Astrocyte (in vitro differentiated cells and primary cell): ENCODE measurements at regions not wholly inside any gene's neighbourhood (a gene's known extent, or its start where the extent isn't known, plus 50 kb on each side); places are given as distances from the start of the nearest gene placed in this dataset.

ENCODE experiments used
- DNase-seq: peaks from one replicate; pipeline ENCODE4 v3.0.0-alpha.2; 2010; ENCODE audit warnings: low read depth
- FAIRE-seq: peaks from 2 replicates; lab custom pipeline; 2011; peaks lifted over from hg19 to GRCh38; lab: Jason Lieb, UNC
- H2AFZ ChIP-seq: 2 replicates; pipeline ENCODE4 v1.6.0; 2012; ENCODE audit warnings: low read depth, low read length, inconsistent platforms
- H3K27ac ChIP-seq: 2 replicates; pipeline ENCODE4 v1.5.1; 2011; ENCODE audit warnings: low read depth, low read length, inconsistent platforms
- H3K27me3 ChIP-seq: 2 replicates; pipeline ENCODE4 v1.6.0; 2011; ENCODE audit warnings: low read length, inconsistent platforms; ENCODE audit not compliant: insufficient read depth
- H3K36me3 ChIP-seq: 2 replicates; pipeline ENCODE4 v1.5.1; 2011; ENCODE audit warnings: low read length, inconsistent platforms; ENCODE audit not compliant: insufficient read depth
- H3K4me1 ChIP-seq: 2 replicates; pipeline ENCODE4 v1.5.1; 2011; ENCODE audit warnings: low read length, inconsistent platforms; ENCODE audit not compliant: insufficient read depth
- H3K4me2 ChIP-seq: 2 replicates; pipeline ENCODE4 v1.6.0; 2012; ENCODE audit warnings: low read length, inconsistent platforms
- H3K4me3 ChIP-seq: 2 replicates; pipeline ENCODE4 v1.5.1; 2011; ENCODE audit warnings: low read depth, mild to moderate bottlenecking, low read length, inconsistent platforms; ENCODE audit not compliant: insufficient read depth
- H3K79me2 ChIP-seq: 2 replicates; pipeline ENCODE4 v1.6.0; 2012; ENCODE audit warnings: mild to moderate bottlenecking, low read length, inconsistent platforms; ENCODE audit not compliant: insufficient read depth
- H3K9ac ChIP-seq: 2 replicates; pipeline ENCODE4 v1.6.0; 2012; ENCODE audit warnings: mild to moderate bottlenecking, low read length, inconsistent platforms
- H3K9me3 ChIP-seq: 2 replicates; pipeline ENCODE4 v1.5.1; 2012; ENCODE audit warnings: low read depth, mild to moderate bottlenecking, low read length, inconsistent platforms; ENCODE audit not compliant: insufficient read depth
- H4K20me1 ChIP-seq: 2 replicates; pipeline ENCODE4 v1.6.0; 2012; ENCODE audit warnings: low read length, inconsistent platforms; ENCODE audit not compliant: insufficient read depth
- H3K27ac Mint-ChIP-seq: one replicate; pipeline ENCODE4 v1.8.0; 2021; ENCODE audit warnings: mild to moderate bottlenecking, mixed read lengths; ENCODE audit not compliant: unreplicated experiment
- H3K27me3 Mint-ChIP-seq: one replicate; pipeline ENCODE4 v1.8.0; 2021; ENCODE audit warnings: low read depth, mixed read lengths; ENCODE audit not compliant: unreplicated experiment
- H3K36me3 Mint-ChIP-seq: one replicate; pipeline ENCODE4 v1.8.0; 2021; ENCODE audit warnings: low read depth, mixed read lengths; ENCODE audit not compliant: unreplicated experiment
- H3K4me1 Mint-ChIP-seq: one replicate; pipeline ENCODE4 v1.8.0; 2021; ENCODE audit warnings: low read depth, mixed read lengths; ENCODE audit not compliant: unreplicated experiment
- H3K4me3 Mint-ChIP-seq: one replicate; pipeline ENCODE4 v1.8.0; 2021; ENCODE audit warnings: mild to moderate bottlenecking, moderate library complexity, mixed read lengths; ENCODE audit not compliant: unreplicated experiment
- H3K9me3 Mint-ChIP-seq: one replicate; pipeline ENCODE4 v1.8.0; 2021; ENCODE audit warnings: mild to moderate bottlenecking, mixed read lengths; ENCODE audit not compliant: unreplicated experiment
- CTCF ChIP-seq: IDR thresholded peaks from 2 replicates; pipeline ENCODE4 v1.5.1; 2011; ENCODE audit warnings: low read depth, mild to moderate bottlenecking, inconsistent platforms, low read length, moderate library complexity; ENCODE audit not compliant: insufficient read depth
- EZH2 ChIP-seq: IDR thresholded peaks from 2 replicates; pipeline ENCODE4 v1.6.1; 2012; ENCODE audit warnings: mild to moderate bottlenecking, low read length, inconsistent platforms; ENCODE audit not compliant: insufficient read depth

- H3K4me1 ChIP-seq, result no peaks in the 10 kb centered on the region
- H3K4me3 Mint-ChIP-seq, result no peak overlapping the region
- H4K20me1 ChIP-seq, result no peaks in the 10 kb centered on the region
- peaks cover 3% of the 10 kb centered on the region for H3K9me3 ChIP-seq
- no peak overlapping the region for H3K4me2 ChIP-seq
- no peaks in the 10 kb centered on the region for H3K79me2 ChIP-seq
- FAIRE-seq (no peak), DNase-seq (no peak)
- TF ChIP-seq EZH2, result no peak
- TF ChIP-seq CTCF, result no peak
- no peak overlapping the region for H3K4me3 ChIP-seq
- H3K27ac ChIP-seq, result no peak overlapping the region
- no peaks in the 10 kb centered on the region for H3K36me3 ChIP-seq
- no peak overlapping the region for H3K9ac ChIP-seq
- no peak overlapping the region for H3K27ac Mint-ChIP-seq
- H3K9me3 Mint-ChIP-seq, result peaks cover 2% of the 10 kb centered on the region
- no peaks in the 10 kb centered on the region for H3K4me1 Mint-ChIP-seq
- no peaks in the 10 kb centered on the region for H3K27me3 ChIP-seq
- H3K36me3 Mint-ChIP-seq, result no peaks in the 10 kb centered on the region
- peaks cover 7% of the 10 kb centered on the region for H3K27me3 Mint-ChIP-seq
- no peak overlapping the region for H2AFZ ChIP-seq
Observed at GRCh38 chr15:96792216-96792615, 461.7 kb downstream of the NR2F2 start.

GRCh38 chr15:96796841-96797240 is 466.3 kb downstream of the NR2F2 start:
- DNase-seq (no peak), FAIRE-seq (no peak)
- H3K9ac ChIP-seq, result no peak overlapping the region
- H3K9me3 Mint-ChIP-seq, result peaks cover 2% of the 10 kb centered on the region
- H3K9me3 ChIP-seq, result peaks cover 3% of the 10 kb centered on the region
- H3K27ac Mint-ChIP-seq, result no peak overlapping the region
- no peaks in the 10 kb centered on the region for H3K27me3 ChIP-seq
- H3K36me3 ChIP-seq, result no peaks in the 10 kb centered on the region
- H3K4me3 Mint-ChIP-seq, result no peak overlapping the region
- H3K27me3 Mint-ChIP-seq, result peaks cover 10% of the 10 kb centered on the region
- no peaks in the 10 kb centered on the region for H4K20me1 ChIP-seq
- no peaks in the 10 kb centered on the region for H3K4me1 Mint-ChIP-seq
- no peak overlapping the region for H2AFZ ChIP-seq
- TF ChIP-seq CTCF (no peak), EZH2 (no peak)
- H3K79me2 ChIP-seq, result no peaks in the 10 kb centered on the region
- no peak overlapping the region for H3K4me3 ChIP-seq
- H3K36me3 Mint-ChIP-seq, result no peaks in the 10 kb centered on the region
- no peaks in the 10 kb centered on the region for H3K4me1 ChIP-seq
- no peak overlapping the region for H3K27ac ChIP-seq
- H3K4me2 ChIP-seq, result no peak overlapping the region

DNA sequence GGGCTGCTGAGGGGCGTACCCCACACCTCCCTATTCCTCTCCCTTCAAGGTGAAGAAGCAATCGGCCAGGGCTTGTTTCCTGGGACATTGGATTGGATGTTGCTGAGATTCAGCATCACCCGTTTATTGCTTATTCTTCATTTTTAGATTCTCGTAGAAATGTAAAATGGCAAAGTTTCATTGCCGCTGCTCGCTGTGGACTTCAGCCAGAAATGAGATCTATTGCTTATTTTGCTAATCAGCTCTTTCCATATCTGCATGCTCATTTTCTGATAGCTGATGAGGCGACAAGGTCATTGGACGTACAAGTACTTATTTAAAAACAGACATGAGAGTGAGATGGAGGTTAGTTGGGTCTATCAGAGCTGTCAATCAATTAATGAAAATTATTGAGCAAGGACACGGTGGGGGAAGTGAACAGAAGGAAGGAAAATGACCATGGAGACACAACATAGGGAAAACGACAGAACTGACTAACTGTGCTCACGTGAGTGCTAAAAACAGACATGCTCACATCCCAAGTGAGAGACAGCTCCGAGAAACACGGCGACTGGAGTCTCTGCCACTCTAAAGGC is 471.2 kb downstream of the NR2F2 start:
- H3K4me3 ChIP-seq, result no peak overlapping the region
- H3K27me3 ChIP-seq, result no peaks in the 10 kb centered on the region
- no peak overlapping the region for H2AFZ ChIP-seq
- no peaks in the 10 kb centered on the region for H3K36me3 Mint-ChIP-seq
- no peak for FAIRE-seq
- no peaks in the 10 kb centered on the region for H3K4me1 ChIP-seq
- H3K9me3 ChIP-seq, result peaks cover 2% of the 10 kb centered on the region
- H3K27ac ChIP-seq, result no peak overlapping the region
- H3K4me2 ChIP-seq, result no peak overlapping the region
- H4K20me1 ChIP-seq, result no peaks in the 10 kb centered on the region
- no peaks in the 10 kb centered on the region for H3K79me2 ChIP-seq
- no peak overlapping the region for H3K27ac Mint-ChIP-seq
- no peak overlapping the region for H3K4me3 Mint-ChIP-seq
- DNase-seq, result no peak
- no peak for TF ChIP-seq CTCF
- TF ChIP-seq EZH2, result no peak
- H3K36me3 ChIP-seq, result no peaks in the 10 kb centered on the region
- H3K9ac ChIP-seq, result no peak overlapping the region
- H3K4me1 Mint-ChIP-seq, result no peaks in the 10 kb centered on the region
- H3K27me3 Mint-ChIP-seq, result peaks cover 6% of the 10 kb centered on the region
- H3K9me3 Mint-ChIP-seq, result no peaks in the 10 kb centered on the region
